Smooth muscle cell (in vitro differentiated cells): ENCODE measurements at regions not wholly inside any gene's neighbourhood (a gene's known extent, or its start where the extent isn't known, plus 50 kb on each side); places are given as distances from the start of the nearest gene placed in this dataset.

Experiments
- DNase-seq: peaks from one replicate; lab custom pipeline; 2025; ENCODE audit not compliant: unreplicated experiment; lab: John Stamatoyannopoulos, UW
- H2AFZ ChIP-seq: fragments of 200-600 bp; sonication (generic); 2 replicates; pipeline ENCODE4 v1.6.0; 2016; ENCODE audit warnings: antibody characterized with exemption, low read depth, mild to moderate bottlenecking
- H3F3A ChIP-seq: fragments of 200-600 bp; sonication (generic); 2 replicates; pipeline ENCODE4 v1.6.0; 2017; ENCODE audit warnings: antibody characterized with exemption, low read depth
- H3K27ac ChIP-seq: fragments of 200-600 bp; sonication (generic); 2 replicates; pipeline ENCODE4 v1.5.1; 2016; ENCODE audit warnings: low read depth, mild to moderate bottlenecking
- H3K27me3 ChIP-seq: fragments of 200-600 bp; sonication (generic); 2 replicates; pipeline ENCODE4 v1.6.1; 2016; ENCODE audit warnings: low read depth, mild to moderate bottlenecking
- H3K36me3 ChIP-seq: fragments of 200-600 bp; sonication (generic); 2 replicates; pipeline ENCODE4 v1.5.1; 2016; ENCODE audit warnings: low read depth
- H3K4me1 ChIP-seq: fragments of 200-600 bp; sonication (generic); 2 replicates; pipeline ENCODE4 v1.5.1; 2016; ENCODE audit warnings: low read depth
- H3K4me2 ChIP-seq: fragments of 200-600 bp; sonication (generic); 2 replicates; pipeline ENCODE4 v1.6.0; 2016; ENCODE audit warnings: mild to moderate bottlenecking
- H3K4me3 ChIP-seq: fragments of 200-600 bp; sonication (generic); 2 replicates; pipeline ENCODE4 v1.5.1; 2016; ENCODE audit warnings: mild to moderate bottlenecking
- H3K79me2 ChIP-seq: fragments of 200-600 bp; sonication (generic); 2 replicates; pipeline ENCODE4 v1.6.0; 2016; ENCODE audit warnings: low read depth, mild to moderate bottlenecking
- H3K9ac ChIP-seq: fragments of 200-600 bp; sonication (generic); 2 replicates; pipeline ENCODE4 v1.6.0; 2016; ENCODE audit warnings: low read depth
- H3K9me3 ChIP-seq: fragments of 200-600 bp; sonication (generic); replicated peaks from 2 replicates; pipeline ENCODE4 v1.5.1; 2016; ENCODE audit warnings: low read depth
- H4K20me1 ChIP-seq: fragments of 200-600 bp; sonication (generic); 2 replicates; pipeline ENCODE4 v1.6.0; 2016; ENCODE audit warnings: low read depth
- WGBS: methylation state at CpG from one replicate; pipeline ENCODE4 v1.1.7; 2016; ENCODE audit warnings: low lambda C conversion rate; 5-methylcytosine and 5-hydroxymethylcytosine counted together
- TF ChIP-seq, protein P1 (sequence below): fragments of 200-600 bp; sonication (generic); IDR thresholded peaks from 2 replicates; pipeline ENCODE4 v1.5.1; 2017; ENCODE audit warnings: borderline replicate concordance, mild to moderate bottlenecking, antibody characterized with exemption; ENCODE audit not compliant: insufficient read depth, poor library complexity, severe bottlenecking

DNA sequence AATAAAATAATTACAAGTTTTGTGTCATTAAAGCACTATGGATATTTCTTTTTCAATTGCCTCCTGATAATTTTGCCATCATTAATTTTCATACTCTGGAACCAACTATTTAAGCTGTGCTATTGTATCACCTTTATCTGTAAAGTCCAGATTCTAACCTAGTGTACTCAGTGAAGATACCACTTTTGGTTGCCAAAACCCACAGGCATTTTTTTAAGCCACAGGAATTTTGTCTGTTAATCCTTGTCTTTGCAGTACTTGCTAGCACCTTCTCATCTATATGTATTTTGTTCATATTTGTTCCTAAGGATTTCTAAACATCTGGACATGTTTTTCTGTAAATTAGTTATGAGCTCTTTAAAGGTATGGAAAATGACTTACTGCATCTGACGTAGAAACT is 481.4 kb upstream of the DAB2 start:
- no peaks in the 10 kb centered on the region for H3K9me3 ChIP-seq
- no peaks in the 10 kb centered on the region for H4K20me1 ChIP-seq
- DNase-seq: no peak
- H2AFZ ChIP-seq: no peak overlapping the region
- H3K4me2 ChIP-seq: no peak overlapping the region
- TF ChIP-seq, protein P1, sequence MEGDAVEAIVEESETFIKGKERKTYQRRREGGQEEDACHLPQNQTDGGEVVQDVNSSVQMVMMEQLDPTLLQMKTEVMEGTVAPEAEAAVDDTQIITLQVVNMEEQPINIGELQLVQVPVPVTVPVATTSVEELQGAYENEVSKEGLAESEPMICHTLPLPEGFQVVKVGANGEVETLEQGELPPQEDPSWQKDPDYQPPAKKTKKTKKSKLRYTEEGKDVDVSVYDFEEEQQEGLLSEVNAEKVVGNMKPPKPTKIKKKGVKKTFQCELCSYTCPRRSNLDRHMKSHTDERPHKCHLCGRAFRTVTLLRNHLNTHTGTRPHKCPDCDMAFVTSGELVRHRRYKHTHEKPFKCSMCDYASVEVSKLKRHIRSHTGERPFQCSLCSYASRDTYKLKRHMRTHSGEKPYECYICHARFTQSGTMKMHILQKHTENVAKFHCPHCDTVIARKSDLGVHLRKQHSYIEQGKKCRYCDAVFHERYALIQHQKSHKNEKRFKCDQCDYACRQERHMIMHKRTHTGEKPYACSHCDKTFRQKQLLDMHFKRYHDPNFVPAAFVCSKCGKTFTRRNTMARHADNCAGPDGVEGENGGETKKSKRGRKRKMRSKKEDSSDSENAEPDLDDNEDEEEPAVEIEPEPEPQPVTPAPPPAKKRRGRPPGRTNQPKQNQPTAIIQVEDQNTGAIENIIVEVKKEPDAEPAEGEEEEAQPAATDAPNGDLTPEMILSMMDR: no peak
- H3K27me3 ChIP-seq: no peaks in the 10 kb centered on the region
- no peaks in the 10 kb centered on the region for H3F3A ChIP-seq
- no peaks in the 10 kb centered on the region for H3K4me1 ChIP-seq
- no peak overlapping the region for H3K27ac ChIP-seq
- no peak overlapping the region for H3K9ac ChIP-seq
- no peaks in the 10 kb centered on the region for H3K79me2 ChIP-seq
- 68% methylated on average over 1 of the region's 1 CpG for WGBS
- no peaks in the 10 kb centered on the region for H3K36me3 ChIP-seq
- no peak overlapping the region for H3K4me3 ChIP-seq

DNA sequence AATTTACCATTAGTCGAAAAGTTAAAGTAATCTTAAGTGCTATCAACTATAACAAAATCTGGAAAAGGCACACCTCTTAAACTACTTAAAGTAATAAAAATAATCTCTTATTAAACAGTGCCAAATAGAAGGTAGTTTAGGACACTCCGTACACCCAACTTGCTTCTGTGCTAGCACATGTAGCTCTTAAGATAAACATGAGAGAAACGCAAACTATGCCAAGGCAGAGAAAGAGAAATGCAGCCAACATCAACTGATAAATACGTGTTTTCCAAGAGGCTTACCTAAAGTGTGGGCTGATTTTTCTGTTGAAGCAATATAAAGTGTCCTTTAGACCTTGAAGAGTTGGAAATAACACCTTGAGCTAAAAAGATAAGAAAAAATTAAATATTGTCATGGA is 480.6 kb upstream of the DAB2 start:
- H3K27me3 ChIP-seq: no peaks in the 10 kb centered on the region
- no peak overlapping the region for H2AFZ ChIP-seq
- no peaks in the 10 kb centered on the region for H3K79me2 ChIP-seq
- H3K9me3 ChIP-seq: no peaks in the 10 kb centered on the region
- H3K4me3 ChIP-seq: no peak overlapping the region
- no peaks in the 10 kb centered on the region for H3K36me3 ChIP-seq
- H3K4me2 ChIP-seq: no peak overlapping the region
- WGBS: 81% methylated on average over 4 of the region's 4 CpGs
- H3K27ac ChIP-seq: no peak overlapping the region
- TF ChIP-seq, protein P1: no peak
- H3F3A ChIP-seq: no peaks in the 10 kb centered on the region
- no peak overlapping the region for H3K9ac ChIP-seq
- no peaks in the 10 kb centered on the region for H3K4me1 ChIP-seq
- no peaks in the 10 kb centered on the region for H4K20me1 ChIP-seq
- no peak for DNase-seq

GRCh38 chr5:39902626-39903025 is 477.8 kb upstream of the DAB2 start:
- 92% methylated on average over 2 of the region's 2 CpGs for WGBS
- no peaks in the 10 kb centered on the region for H3F3A ChIP-seq
- no peak overlapping the region for H2AFZ ChIP-seq
- no peak for DNase-seq
- H3K79me2 ChIP-seq: no peaks in the 10 kb centered on the region
- no peak overlapping the region for H3K4me2 ChIP-seq
- H3K27me3 ChIP-seq: no peaks in the 10 kb centered on the region
- TF ChIP-seq, protein P1: no peak
- no peak overlapping the region for H3K4me3 ChIP-seq
- no peaks in the 10 kb centered on the region for H3K9me3 ChIP-seq
- H4K20me1 ChIP-seq: no peaks in the 10 kb centered on the region
- H3K27ac ChIP-seq: no peak overlapping the region
- no peak overlapping the region for H3K9ac ChIP-seq
- H3K4me1 ChIP-seq: no peaks in the 10 kb centered on the region
- no peaks in the 10 kb centered on the region for H3K36me3 ChIP-seq

GRCh38 chr5:39898731-39899130 is 474.0 kb upstream of the DAB2 start:
- H3K4me1 ChIP-seq: no peaks in the 10 kb centered on the region
- H3K27me3 ChIP-seq: no peaks in the 10 kb centered on the region
- TF ChIP-seq, protein P1: no peak
- no peak overlapping the region for H3K4me2 ChIP-seq
- H3F3A ChIP-seq: no peaks in the 10 kb centered on the region
- DNase-seq: no peak
- no peak overlapping the region for H2AFZ ChIP-seq
- WGBS: 62% methylated on average over 1 of the region's 1 CpG
- no peak overlapping the region for H3K4me3 ChIP-seq
- H3K36me3 ChIP-seq: no peaks in the 10 kb centered on the region
- no peaks in the 10 kb centered on the region for H3K79me2 ChIP-seq
- no peak overlapping the region for H3K27ac ChIP-seq
- no peak overlapping the region for H3K9ac ChIP-seq
- H3K9me3 ChIP-seq: no peaks in the 10 kb centered on the region
- H4K20me1 ChIP-seq: no peaks in the 10 kb centered on the region
